ENCODE measurements at regions not wholly inside any gene's neighbourhood (a gene's known extent, or its start where the extent isn't known, plus 50 kb on each side); places are given as distances from the start of the nearest gene placed in this dataset.

DNA sequence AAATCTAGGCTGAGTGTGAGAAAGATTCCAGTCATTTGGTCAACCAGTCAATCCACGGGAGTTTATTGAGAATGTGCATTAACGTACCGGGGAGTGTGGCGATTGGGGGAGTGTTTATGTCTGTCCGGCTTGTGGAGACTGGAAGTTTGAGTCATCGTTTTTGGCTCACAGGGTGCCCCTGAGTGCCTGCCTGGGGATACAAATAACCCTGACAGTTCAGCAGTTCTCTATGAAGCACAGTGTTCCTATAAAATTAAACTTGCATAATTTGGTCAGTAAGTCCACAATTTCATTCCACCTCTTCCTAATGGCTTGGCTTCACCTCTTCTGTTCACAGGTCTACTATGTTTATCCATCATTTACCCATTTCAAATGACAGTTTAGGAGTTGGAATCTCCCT is 72.6 kb upstream of the PLEKHG1 start:
- TF ChIP-seq YY1 (IDR thresholded peaks at IDR 0.05; ENCODE audit: low read depth) (no peak), NRF1 (IDR thresholded peaks at IDR 0.05; ENCODE audit: low read depth, low read length) (no peak), TAF1 (IDR thresholded peaks at IDR 0.05; ENCODE audit: borderline replicate concordance, low read depth, low read length) (no peak), POLR2AphosphoS5 (IDR thresholded peaks at IDR 0.05; ENCODE audit: low read depth, low read length) (no peak), RAD21 (IDR thresholded peaks at IDR 0.05; ENCODE audit: low read length) (no peak), GATA2 (CRISPR knock-in tag; IDR thresholded peaks at IDR 0.05) (no peak)
- TF ChIP-seq, protein P1, sequence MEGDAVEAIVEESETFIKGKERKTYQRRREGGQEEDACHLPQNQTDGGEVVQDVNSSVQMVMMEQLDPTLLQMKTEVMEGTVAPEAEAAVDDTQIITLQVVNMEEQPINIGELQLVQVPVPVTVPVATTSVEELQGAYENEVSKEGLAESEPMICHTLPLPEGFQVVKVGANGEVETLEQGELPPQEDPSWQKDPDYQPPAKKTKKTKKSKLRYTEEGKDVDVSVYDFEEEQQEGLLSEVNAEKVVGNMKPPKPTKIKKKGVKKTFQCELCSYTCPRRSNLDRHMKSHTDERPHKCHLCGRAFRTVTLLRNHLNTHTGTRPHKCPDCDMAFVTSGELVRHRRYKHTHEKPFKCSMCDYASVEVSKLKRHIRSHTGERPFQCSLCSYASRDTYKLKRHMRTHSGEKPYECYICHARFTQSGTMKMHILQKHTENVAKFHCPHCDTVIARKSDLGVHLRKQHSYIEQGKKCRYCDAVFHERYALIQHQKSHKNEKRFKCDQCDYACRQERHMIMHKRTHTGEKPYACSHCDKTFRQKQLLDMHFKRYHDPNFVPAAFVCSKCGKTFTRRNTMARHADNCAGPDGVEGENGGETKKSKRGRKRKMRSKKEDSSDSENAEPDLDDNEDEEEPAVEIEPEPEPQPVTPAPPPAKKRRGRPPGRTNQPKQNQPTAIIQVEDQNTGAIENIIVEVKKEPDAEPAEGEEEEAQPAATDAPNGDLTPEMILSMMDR (IDR thresholded peaks at IDR 0.05): no peak
- TF ChIP-seq, protein P2, sequence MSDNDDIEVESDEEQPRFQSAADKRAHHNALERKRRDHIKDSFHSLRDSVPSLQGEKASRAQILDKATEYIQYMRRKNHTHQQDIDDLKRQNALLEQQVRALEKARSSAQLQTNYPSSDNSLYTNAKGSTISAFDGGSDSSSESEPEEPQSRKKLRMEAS (IDR thresholded peaks at IDR 0.05; ENCODE audit: low read depth): no peak

All from SK-N-SH (cell line).